ENCODE measurements at regions not wholly inside any gene's neighbourhood (a gene's known extent, or its start where the extent isn't known, plus 50 kb on each side); places are given as distances from the start of the nearest gene placed in this dataset.

DNA sequence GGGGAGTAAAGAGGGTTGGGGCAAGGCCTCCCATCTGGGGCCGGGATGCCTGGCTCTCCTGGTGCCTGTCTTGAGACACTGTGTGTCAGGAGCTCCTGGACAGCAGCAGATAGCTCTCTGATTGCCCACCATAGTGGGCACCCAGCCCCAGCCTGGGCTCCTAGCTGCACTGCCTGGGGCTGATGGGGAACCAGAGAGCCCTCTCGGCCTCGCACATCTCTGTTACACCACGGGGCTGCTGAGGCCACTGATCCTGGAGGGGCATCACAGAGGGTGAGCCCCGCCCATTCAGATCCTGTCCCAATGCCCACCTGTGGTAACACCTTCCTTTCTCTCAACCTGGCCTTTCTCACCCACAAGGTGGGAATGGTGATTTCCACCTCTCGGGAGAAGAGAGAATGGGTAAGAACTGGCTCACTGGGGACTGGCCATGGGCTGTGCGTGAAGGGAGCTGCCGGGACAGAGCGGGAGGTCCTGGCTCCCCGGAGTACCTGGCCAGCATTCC is 135.9 kb downstream of the URI1 start:
- H3K27me3 Mint-ChIP-seq (ENCODE audit: unreplicated experiment), result no peaks in the 10 kb centered on the region
- no peak for DNase-seq (ENCODE audit: extremely low spot score, unreplicated experiment)
- H3K4me1 Mint-ChIP-seq (ENCODE audit: unreplicated experiment), result no peaks in the 10 kb centered on the region
- H3K4me3 Mint-ChIP-seq (ENCODE audit: unreplicated experiment), result no peak overlapping the region
- H3K9me3 Mint-ChIP-seq (ENCODE audit: unreplicated experiment), result peaks cover 4% of the 10 kb centered on the region
- H3K27ac Mint-ChIP-seq (ENCODE audit: unreplicated experiment), result no peak overlapping the region
- TF ChIP-seq, protein P1, sequence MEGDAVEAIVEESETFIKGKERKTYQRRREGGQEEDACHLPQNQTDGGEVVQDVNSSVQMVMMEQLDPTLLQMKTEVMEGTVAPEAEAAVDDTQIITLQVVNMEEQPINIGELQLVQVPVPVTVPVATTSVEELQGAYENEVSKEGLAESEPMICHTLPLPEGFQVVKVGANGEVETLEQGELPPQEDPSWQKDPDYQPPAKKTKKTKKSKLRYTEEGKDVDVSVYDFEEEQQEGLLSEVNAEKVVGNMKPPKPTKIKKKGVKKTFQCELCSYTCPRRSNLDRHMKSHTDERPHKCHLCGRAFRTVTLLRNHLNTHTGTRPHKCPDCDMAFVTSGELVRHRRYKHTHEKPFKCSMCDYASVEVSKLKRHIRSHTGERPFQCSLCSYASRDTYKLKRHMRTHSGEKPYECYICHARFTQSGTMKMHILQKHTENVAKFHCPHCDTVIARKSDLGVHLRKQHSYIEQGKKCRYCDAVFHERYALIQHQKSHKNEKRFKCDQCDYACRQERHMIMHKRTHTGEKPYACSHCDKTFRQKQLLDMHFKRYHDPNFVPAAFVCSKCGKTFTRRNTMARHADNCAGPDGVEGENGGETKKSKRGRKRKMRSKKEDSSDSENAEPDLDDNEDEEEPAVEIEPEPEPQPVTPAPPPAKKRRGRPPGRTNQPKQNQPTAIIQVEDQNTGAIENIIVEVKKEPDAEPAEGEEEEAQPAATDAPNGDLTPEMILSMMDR (IDR thresholded peaks at IDR 0.05), result no peak
- no peaks in the 10 kb centered on the region for H3K36me3 Mint-ChIP-seq (ENCODE audit: unreplicated experiment)

DNA sequence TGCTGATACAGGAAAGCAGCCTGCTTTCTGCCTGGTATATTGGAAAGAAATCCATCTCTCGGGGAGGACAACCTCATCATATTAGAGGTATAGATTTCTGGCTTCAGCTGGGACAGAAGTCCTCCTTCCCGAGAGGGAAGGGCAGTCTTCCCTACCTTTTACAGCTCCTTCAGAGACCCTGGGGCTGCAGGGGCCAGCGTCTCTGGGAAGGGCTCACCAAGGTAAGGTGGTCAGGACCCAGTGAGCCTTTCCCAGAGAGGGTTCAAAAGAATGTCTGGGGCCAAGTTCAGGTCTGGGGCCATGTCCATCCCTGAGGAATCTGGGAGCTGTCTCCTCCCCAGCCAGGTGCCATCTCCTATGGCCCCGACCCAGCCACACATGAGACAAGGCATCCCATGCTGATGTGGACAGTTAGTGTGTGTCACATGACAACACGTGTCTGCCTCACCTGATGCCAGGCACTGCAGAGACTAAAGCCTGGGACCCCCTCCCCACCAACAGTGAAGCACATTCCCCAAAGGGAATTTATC is 136.4 kb downstream of the URI1 start:
- no peak overlapping the region for H3K27ac Mint-ChIP-seq (ENCODE audit: unreplicated experiment)
- H3K4me1 Mint-ChIP-seq (ENCODE audit: unreplicated experiment), result no peaks in the 10 kb centered on the region
- TF ChIP-seq, protein P1 (IDR thresholded peaks at IDR 0.05), result no peak
- peaks cover 4% of the 10 kb centered on the region for H3K9me3 Mint-ChIP-seq (ENCODE audit: unreplicated experiment)
- no peak overlapping the region for H3K4me3 Mint-ChIP-seq (ENCODE audit: unreplicated experiment)
- no peaks in the 10 kb centered on the region for H3K27me3 Mint-ChIP-seq (ENCODE audit: unreplicated experiment)
- H3K36me3 Mint-ChIP-seq (ENCODE audit: unreplicated experiment), result no peaks in the 10 kb centered on the region
- no peak for DNase-seq (ENCODE audit: extremely low spot score, unreplicated experiment)

DNA sequence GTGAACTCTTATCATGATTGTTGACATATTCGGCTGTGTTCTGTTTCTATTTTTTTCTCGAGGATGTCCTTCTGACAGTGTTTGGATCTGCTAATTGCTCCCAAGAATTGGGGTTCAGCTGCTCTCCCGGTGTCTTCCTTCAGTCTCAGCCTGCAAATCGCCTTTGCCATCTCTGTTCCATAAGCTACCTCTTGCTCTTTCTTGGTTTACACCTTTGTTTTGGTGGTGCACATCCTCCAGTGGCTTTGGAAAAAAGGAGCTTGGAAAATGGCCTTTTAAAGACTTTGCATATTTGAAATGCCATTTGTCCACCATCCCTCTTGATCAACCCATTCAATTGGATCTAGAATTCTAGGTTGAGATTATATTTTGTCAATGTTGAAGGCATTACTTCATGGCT is 137.2 kb downstream of the URI1 start:
- Mint-ChIP-seq H3K4me1 (ENCODE audit: unreplicated experiment) (no peaks in the 10 kb centered on the region), H3K27ac (ENCODE audit: unreplicated experiment) (no peak overlapping the region), H3K27me3 (ENCODE audit: unreplicated experiment) (no peaks in the 10 kb centered on the region), H3K9me3 (ENCODE audit: unreplicated experiment) (peaks cover 7% of the 10 kb centered on the region), H3K4me3 (ENCODE audit: unreplicated experiment) (no peak overlapping the region), H3K36me3 (ENCODE audit: unreplicated experiment) (no peaks in the 10 kb centered on the region)
- TF ChIP-seq, protein P1 (IDR thresholded peaks at IDR 0.05), result no peak
- no peak for DNase-seq (ENCODE audit: extremely low spot score, unreplicated experiment)

DNA sequence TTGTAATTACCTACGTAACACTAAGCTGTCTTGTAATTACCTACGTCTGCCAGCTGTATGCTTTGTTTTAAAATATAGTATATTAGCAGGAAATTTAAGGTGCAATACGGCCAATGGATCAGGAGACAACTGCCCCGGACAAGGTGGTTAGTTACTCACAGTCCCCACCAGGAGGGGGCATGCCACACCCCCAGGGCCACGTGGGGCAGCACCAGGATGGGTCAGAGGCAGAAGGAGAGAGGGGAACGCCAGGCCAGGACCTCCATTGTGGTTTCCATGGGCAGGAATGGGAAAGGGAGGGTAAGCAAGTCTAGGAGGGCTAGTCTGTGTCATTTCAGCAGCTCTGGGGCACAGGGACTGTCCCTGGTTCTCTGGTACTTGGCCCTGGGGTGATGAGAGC is 140.1 kb downstream of the URI1 start:
- Mint-ChIP-seq H3K4me1 (ENCODE audit: unreplicated experiment) (no peaks in the 10 kb centered on the region), H3K36me3 (ENCODE audit: unreplicated experiment) (no peaks in the 10 kb centered on the region)

DNA sequence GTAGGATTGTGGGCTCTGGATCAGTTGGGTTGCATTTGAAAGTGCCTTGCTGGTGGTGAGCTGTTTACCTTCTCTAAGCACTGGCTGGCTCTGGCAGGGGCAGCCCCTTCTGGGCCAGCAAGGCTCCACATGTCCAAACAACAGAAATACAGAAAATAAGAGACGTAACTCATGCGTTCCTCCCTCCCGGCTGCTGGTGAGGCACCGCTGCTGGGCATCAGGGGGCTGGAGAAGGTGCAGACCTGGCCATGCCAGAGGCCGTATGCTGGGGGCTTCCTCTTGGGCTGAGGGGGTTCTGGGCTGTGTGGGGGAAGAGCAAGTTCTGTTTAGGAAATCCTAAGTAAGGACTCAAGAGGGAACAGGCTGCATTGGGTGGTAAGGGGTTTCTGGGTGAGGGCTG is 140.6 kb downstream of the URI1 start:
- no peak for DNase-seq (ENCODE audit: extremely low spot score, unreplicated experiment)
- TF ChIP-seq, protein P1 (IDR thresholded peaks at IDR 0.05), result no peak
- H3K4me1 Mint-ChIP-seq (ENCODE audit: unreplicated experiment), result no peaks in the 10 kb centered on the region
- no peaks in the 10 kb centered on the region for H3K27me3 Mint-ChIP-seq (ENCODE audit: unreplicated experiment)
- no peaks in the 10 kb centered on the region for H3K36me3 Mint-ChIP-seq (ENCODE audit: unreplicated experiment)
- peaks cover 7% of the 10 kb centered on the region for H3K9me3 Mint-ChIP-seq (ENCODE audit: unreplicated experiment)
- no peak overlapping the region for H3K4me3 Mint-ChIP-seq (ENCODE audit: unreplicated experiment)
- no peak overlapping the region for H3K27ac Mint-ChIP-seq (ENCODE audit: unreplicated experiment)

More for the DNA sequence above, 140.1 kb downstream of the URI1 start:
- Mint-ChIP-seq H3K27ac (ENCODE audit: unreplicated experiment) (no peak overlapping the region), H3K9me3 (ENCODE audit: unreplicated experiment) (peaks cover 7% of the 10 kb centered on the region), H3K4me3 (ENCODE audit: unreplicated experiment) (no peak overlapping the region), H3K27me3 (ENCODE audit: unreplicated experiment) (no peaks in the 10 kb centered on the region)
- TF ChIP-seq, protein P1 (IDR thresholded peaks at IDR 0.05), result no peak
- DNase-seq (ENCODE audit: extremely low spot score, unreplicated experiment), result no peak

All from osteocyte (in vitro differentiated cells).